Lower lobe of right lung (tissue), 2 donors: ENCODE measurements at regions not wholly inside any gene's neighbourhood (a gene's known extent, or its start where the extent isn't known, plus 50 kb on each side); places are given as distances from the start of the nearest gene placed in this dataset.

Experiments
- ATAC-seq, 2 donors: fragments of 200-7000 bp; cut with Tn5 transposase; one replicate each; pipeline ENCODE4 v1.9.1; 2020 to 2022; ENCODE audit warnings: mild to moderate bottlenecking in 2 of 2, moderate library complexity in 2 of 2
- DNase-seq: peaks from one replicate; pipeline ENCODE4 v3.0.0-alpha.2; 2020
- H3K27ac ChIP-seq: fragments of 200-600 bp; one replicate; pipeline ENCODE4 v1.8.0; 2022
- H3K27me3 ChIP-seq: fragments of 200-600 bp; one replicate; pipeline ENCODE4 v1.8.0; 2022; ENCODE audit warnings: low read depth
- H3K36me3 ChIP-seq: fragments of 200-600 bp; one replicate; pipeline ENCODE4 v1.8.0; 2022; ENCODE audit warnings: mild to moderate bottlenecking
- H3K4me1 ChIP-seq: fragments of 200-600 bp; one replicate; pipeline ENCODE4 v1.8.0; 2022
- H3K4me3 ChIP-seq: fragments of 200-600 bp; one replicate; pipeline ENCODE4 v1.8.0; 2022; ENCODE audit warnings: mild to moderate bottlenecking
- H3K9me3 ChIP-seq: fragments of 200-600 bp; one replicate; pipeline ENCODE4 v1.8.0; 2022
- CTCF ChIP-seq: fragments of 200-600 bp; IDR thresholded peaks from one replicate; pipeline ENCODE4 v1.8.0; 2022; ENCODE audit warnings: antibody characterized with exemption, mild to moderate bottlenecking
- intact Hi-C: fragments of 100-400 bp; cut with DNase I; formaldehyde crosslinking; loops from one replicate; pipeline ENCODE4 v1.11.0; 2022
- donor health status: DM: no; HTN: yes; CAD: no; lungs with severe emphysema.

GRCh38 chr21:35646606-35647005 is 413.7 kb downstream of the SETD4 start:
- no peak overlapping the region for H3K4me3 ChIP-seq
- H3K36me3 ChIP-seq = no peaks in the 10 kb centered on the region
- DNase-seq (no peak), ATAC-seq (no peak)
- H3K4me1 ChIP-seq = no peaks in the 10 kb centered on the region
- peaks cover 5% of the 10 kb centered on the region for H3K27me3 ChIP-seq
- H3K27ac ChIP-seq = no peak overlapping the region
- intact Hi-C loops = no loop called here
- H3K9me3 ChIP-seq = no peaks in the 10 kb centered on the region
- no peak for TF ChIP-seq CTCF

- intact Hi-C loops = no loop called here
- no peak overlapping the region for H3K27ac ChIP-seq
- no peaks in the 10 kb centered on the region for H3K36me3 ChIP-seq
- H3K4me3 ChIP-seq = no peak overlapping the region
- DNase-seq = no peak
- no peak for TF ChIP-seq CTCF
- H3K4me1 ChIP-seq = no peaks in the 10 kb centered on the region
- H3K9me3 ChIP-seq = no peaks in the 10 kb centered on the region
- peaks cover 5% of the 10 kb centered on the region for H3K27me3 ChIP-seq
- no peak for ATAC-seq
Measured at GRCh38 chr21:35645991-35646390, 414.3 kb downstream of the SETD4 start.

GRCh38 chr21:35644523-35644922 is 415.8 kb downstream of the SETD4 start:
- Histone ChIP-seq H3K36me3 (no peaks in the 10 kb centered on the region), H3K27me3 (peaks cover under 1% of the 10 kb centered on the region), H3K9me3 (no peaks in the 10 kb centered on the region), H3K27ac (no peak overlapping the region), H3K4me3 (no peak overlapping the region), H3K4me1 (no peaks in the 10 kb centered on the region)
- no peak for TF ChIP-seq CTCF
- intact Hi-C loops = no loop called here
- DNase-seq (no peak), ATAC-seq (no peak)

GRCh38 chr21:35643176-35643575 is 417.1 kb downstream of the SETD4 start:
- H3K4me3 ChIP-seq = no peak overlapping the region
- intact Hi-C loops = no loop called here
- no peaks in the 10 kb centered on the region for H3K9me3 ChIP-seq
- H3K4me1 ChIP-seq = no peaks in the 10 kb centered on the region
- H3K27ac ChIP-seq = no peak overlapping the region
- ATAC-seq = no peak
- no peak for TF ChIP-seq CTCF
- H3K36me3 ChIP-seq = no peaks in the 10 kb centered on the region
- DNase-seq = no peak
- no peaks in the 10 kb centered on the region for H3K27me3 ChIP-seq

- H3K27me3 ChIP-seq = no peaks in the 10 kb centered on the region
- ATAC-seq = no peak
- TF ChIP-seq CTCF = no peak
- no peak overlapping the region for H3K4me3 ChIP-seq
- H3K4me1 ChIP-seq = no peaks in the 10 kb centered on the region
- intact Hi-C loops = no loop called here
- H3K27ac ChIP-seq = no peak overlapping the region
- H3K9me3 ChIP-seq = no peaks in the 10 kb centered on the region
- no peaks in the 10 kb centered on the region for H3K36me3 ChIP-seq
- no peak for DNase-seq
Measured at GRCh38 chr21:35641271-35642016, 418.9 kb downstream of the SETD4 start.
